Endothelial cell of umbilical vein (primary cell): ENCODE measurements at regions not wholly inside any gene's neighbourhood (a gene's known extent, or its start where the extent isn't known, plus 50 kb on each side); places are given as distances from the start of the nearest gene placed in this dataset.

ENCODE experiments used
- BruUV-seq: library from RNA; stranded (reverse); fragments of 400-500 nt; replicated peaks from 2 replicates; lab custom pipeline; 2021; lab: Mats Ljungman, UMichigan
- CTCF ChIA-PET: fragments of 300-600, 350-600 bp; sonication (Branson Sonifier 250); formaldehyde crosslinking; loops from one replicate; lab custom pipeline; 2021; ENCODE audit warnings: antibody characterized with exemption, inconsistent platforms; lab: Charles Lee
- POLR2A ChIA-PET: fragments of 300-600, 350-600 bp; sonication (Branson Sonifier 250); formaldehyde crosslinking; loops from one replicate; lab custom pipeline; 2021; ENCODE audit warnings: antibody characterized with exemption, inconsistent platforms; lab: Charles Lee
- DNase-seq: peaks from one replicate; pipeline ENCODE4 v3.0.0-alpha.2; 2011; ENCODE audit warnings: low read depth, low spot score
- FAIRE-seq: peaks from 2 replicates; lab custom pipeline; 2011; peaks lifted over from hg19 to GRCh38; lab: Jason Lieb, UNC
- H2AFZ ChIP-seq: 2 replicates; pipeline ENCODE4 v1.6.0; 2012; ENCODE audit warnings: low read depth, low read length, control low read depth, inconsistent platforms
- H3K27ac ChIP-seq: 2 replicates; pipeline ENCODE4 v1.5.1; 2011; ENCODE audit warnings: low read depth, mild to moderate bottlenecking, control low read depth, low read length, moderate library complexity; ENCODE audit not compliant: insufficient read depth
- H3K27me3 ChIP-seq, 2 experiments: 2 replicates each; pipeline versions ENCODE4 v1.6.0 to v1.6.1; 2011; ENCODE audit warnings: low read length in 2 of 2, mixed read lengths in 1 of 2; ENCODE audit not compliant: control insufficient read depth in 2 of 2, insufficient read depth in 2 of 2
- H3K36me3 ChIP-seq, 2 experiments: 2 replicates in 1 of 2; 3 replicates in 1 of 2; pipeline ENCODE4 v1.5.1; 2011; ENCODE audit warnings: low read length in 2 of 2, mild to moderate bottlenecking in 1 of 2, moderate library complexity in 1 of 2; ENCODE audit not compliant: control insufficient read depth in 2 of 2, insufficient read depth in 2 of 2; ENCODE audit errors: extremely low read depth in 1 of 2
- H3K4me1 ChIP-seq: 3 replicates; pipeline ENCODE4 v1.5.1; 2011; ENCODE audit warnings: mild to moderate bottlenecking, low read length; ENCODE audit not compliant: control insufficient read depth, insufficient read depth; ENCODE audit errors: extremely low read depth
- H3K4me2 ChIP-seq: 2 replicates; pipeline ENCODE4 v1.6.1; 2011; ENCODE audit warnings: low read length, control low read depth, mixed read lengths; ENCODE audit not compliant: insufficient read depth
- H3K4me3 ChIP-seq, 3 experiments: fragments of 200-600 bp in 1 of 3; sonication (generic), shearing (Covaris generic) in 1 of 3; replicated peaks in 1 of 3; 2 replicates each; pipeline ENCODE4 v1.5.1; 2011 to 2016; ENCODE audit warnings: control low read depth in 3 of 3, low read length in 3 of 3, mild to moderate bottlenecking in 2 of 3, inconsistent platforms in 1 of 3, low read depth in 1 of 3, moderate library complexity in 1 of 3; ENCODE audit not compliant: insufficient read depth in 1 of 3
- H3K79me2 ChIP-seq: 2 replicates; pipeline ENCODE4 v1.6.0; 2012; ENCODE audit warnings: low read length, inconsistent platforms; ENCODE audit not compliant: control insufficient read depth, insufficient read depth
- H3K9ac ChIP-seq: replicated peaks from 2 replicates; pipeline ENCODE3; 2011; ENCODE audit warnings: low read length, control low read depth; ENCODE audit not compliant: insufficient read depth; ENCODE audit errors: extremely low read depth
- H3K9me1 ChIP-seq: replicated peaks from 3 replicates; pipeline ENCODE4 v1.6.0; 2011; ENCODE audit warnings: mild to moderate bottlenecking, low read length; ENCODE audit not compliant: control insufficient read depth, insufficient read depth; ENCODE audit errors: extremely low read depth
- H3K9me3 ChIP-seq: replicated peaks from 2 replicates; pipeline ENCODE4 v1.5.1; 2012; ENCODE audit warnings: low read length, inconsistent platforms; ENCODE audit not compliant: control insufficient read depth, insufficient read depth
- H4K20me1 ChIP-seq: replicated peaks from 2 replicates; pipeline ENCODE3; 2011; ENCODE audit warnings: mild to moderate bottlenecking, low read length; ENCODE audit not compliant: control insufficient read depth, insufficient read depth; ENCODE audit errors: extremely low read depth
- EZH2 ChIP-seq: IDR thresholded peaks from 2 replicates; pipeline ENCODE4 v1.6.1; 2012; ENCODE audit warnings: borderline replicate concordance, low read depth, mild to moderate bottlenecking, moderate library complexity, low read length, inconsistent platforms; ENCODE audit not compliant: severe bottlenecking
- JUN ChIP-seq: IDR thresholded peaks from 2 replicates; pipeline ENCODE4 v1.6.1; 2011; ENCODE audit warnings: borderline replicate concordance, low read depth; ENCODE audit not compliant: insufficient read length, insufficient read depth
- MAX ChIP-seq: IDR thresholded peaks from 2 replicates; pipeline ENCODE4 v1.6.1; 2011; ENCODE audit not compliant: insufficient read depth, insufficient read length
- MYC ChIP-seq: IDR thresholded peaks from one replicate; pipeline ENCODE4 v1.6.1; 2011; ENCODE audit warnings: mild to moderate bottlenecking, low read depth, low read length
- POLR2A ChIP-seq: IDR thresholded peaks from 2 replicates; pipeline ENCODE4 v1.6.1; 2012; ENCODE audit warnings: low read depth, mild to moderate bottlenecking, control low read depth, low read length
- POLR2AphosphoS5 ChIP-seq: IDR thresholded peaks from 2 replicates; pipeline ENCODE4 v1.6.1; 2012; ENCODE audit warnings: low read depth, mild to moderate bottlenecking, control low read depth, low read length, moderate library complexity; ENCODE audit not compliant: insufficient read depth
- dilution Hi-C: fragments of 300-500 bp; cut with MboI; formaldehyde crosslinking; loops from one replicate; pipeline ENCODE4 v1.15.0; 2019; ENCODE audit warnings: low sequenced_read_pairs; ENCODE audit not compliant: extremely low pct_ligation_motif_present
- intact Hi-C: fragments of 100-400 bp; cut with micrococcal nuclease; formaldehyde crosslinking; loops from one replicate; pipeline ENCODE4 v1.10.0; 2022
- TF ChIP-seq, protein P1 (sequence below), 2 donors: IDR thresholded peaks; 1 replicate in 1 of 2; 2 replicates in 1 of 2; pipeline ENCODE4 v1.5.1; 2011; ENCODE audit warnings: low read length in 2 of 2, mild to moderate bottlenecking in 2 of 2, moderate library complexity in 2 of 2, control low read depth in 1 of 2, inconsistent platforms in 1 of 2, low read depth in 1 of 2; ENCODE audit not compliant: insufficient read depth in 1 of 2; ENCODE audit errors: extremely low read depth in 1 of 2

DNA sequence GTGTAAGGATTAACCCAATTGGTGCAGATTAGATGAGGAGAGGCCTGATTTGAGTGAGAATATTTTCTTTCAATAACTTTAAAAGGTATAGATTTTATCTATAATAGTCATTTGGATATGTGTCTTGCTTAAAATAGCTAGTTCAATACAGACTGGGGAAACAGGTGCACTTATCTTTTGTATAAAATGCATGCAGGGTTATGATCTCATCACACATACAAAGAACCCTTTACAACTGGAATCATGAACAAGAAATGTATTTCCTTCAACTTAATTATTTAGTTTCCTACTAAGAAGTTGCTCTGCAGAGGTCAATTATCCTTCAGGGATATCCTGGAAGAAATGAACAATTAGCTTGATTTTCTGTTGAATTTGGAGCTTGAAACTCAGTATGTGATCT is 259.6 kb downstream of the PTBP2 start:
- Histone ChIP-seq H3K9me1 (no peaks in the 10 kb centered on the region), H3K4me3 (no peak overlapping the region), H3K9me3 (no peaks in the 10 kb centered on the region), H2AFZ (no peak overlapping the region), H3K27me3 (peaks cover 0 to 1% of the 10 kb centered on the region in 2 experiments), H3K4me2 (peak overlapping the region; percentile 52), H4K20me1 (no peaks in the 10 kb centered on the region), H3K79me2 (no peaks in the 10 kb centered on the region), H3K9ac (no peak overlapping the region), H3K27ac (no peak overlapping the region), H3K4me1 (peaks cover 16% of the 10 kb centered on the region), H3K36me3 (no peaks in the 10 kb centered on the region)
- POLR2A ChIA-PET = no interaction called here
- BruUV-seq = no TSS peak
- peak; percentile 40 for FAIRE-seq
- CTCF ChIA-PET = interaction anchor here (0.9 to 3.0 kb wide), 9 partner anchors 9 to 1487 kb away, joined by 3 to 18 read pairs (median 4); no protein-coding TSS in a partner anchor
- intact Hi-C loops = loop anchor here (2.0 to 5.0 kb wide), 3 partner anchors 34 to 1071 kb away; no protein-coding TSS in a partner anchor
- TF ChIP-seq MAX (no peak), MYC (no peak), POLR2A (no peak), JUN (peak; percentile 45)
- TF ChIP-seq, protein P1, sequence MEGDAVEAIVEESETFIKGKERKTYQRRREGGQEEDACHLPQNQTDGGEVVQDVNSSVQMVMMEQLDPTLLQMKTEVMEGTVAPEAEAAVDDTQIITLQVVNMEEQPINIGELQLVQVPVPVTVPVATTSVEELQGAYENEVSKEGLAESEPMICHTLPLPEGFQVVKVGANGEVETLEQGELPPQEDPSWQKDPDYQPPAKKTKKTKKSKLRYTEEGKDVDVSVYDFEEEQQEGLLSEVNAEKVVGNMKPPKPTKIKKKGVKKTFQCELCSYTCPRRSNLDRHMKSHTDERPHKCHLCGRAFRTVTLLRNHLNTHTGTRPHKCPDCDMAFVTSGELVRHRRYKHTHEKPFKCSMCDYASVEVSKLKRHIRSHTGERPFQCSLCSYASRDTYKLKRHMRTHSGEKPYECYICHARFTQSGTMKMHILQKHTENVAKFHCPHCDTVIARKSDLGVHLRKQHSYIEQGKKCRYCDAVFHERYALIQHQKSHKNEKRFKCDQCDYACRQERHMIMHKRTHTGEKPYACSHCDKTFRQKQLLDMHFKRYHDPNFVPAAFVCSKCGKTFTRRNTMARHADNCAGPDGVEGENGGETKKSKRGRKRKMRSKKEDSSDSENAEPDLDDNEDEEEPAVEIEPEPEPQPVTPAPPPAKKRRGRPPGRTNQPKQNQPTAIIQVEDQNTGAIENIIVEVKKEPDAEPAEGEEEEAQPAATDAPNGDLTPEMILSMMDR (IDR thresholded peaks at IDR 0.05; ENCODE audit: extremely low read depth in 1 of 2, insufficient read depth in 1 of 2, low read depth in 1 of 2, low read length in 2 of 2) = no peak
- dilution Hi-C loops = no loop called here
- DNase-seq = peak; percentile 64

DNA sequence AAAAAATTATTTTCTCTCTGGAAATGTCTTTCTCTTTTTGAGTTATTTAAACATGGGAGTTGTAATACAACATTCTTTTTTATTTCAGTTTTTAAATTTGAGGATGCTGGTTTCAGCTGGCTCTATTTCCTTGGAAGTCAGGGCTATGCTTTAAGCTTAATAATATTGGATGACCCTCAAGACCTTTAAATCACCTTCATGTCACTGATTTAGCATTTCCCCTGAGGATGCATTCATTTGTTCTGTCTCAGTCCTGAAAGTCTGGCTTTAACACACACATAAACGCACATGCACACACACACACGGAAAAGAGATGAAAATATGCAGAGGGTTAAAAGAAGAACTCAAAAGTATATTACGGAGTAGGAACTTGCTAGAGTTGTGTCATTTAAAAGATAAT is 260.5 kb downstream of the PTBP2 start:
- no peak overlapping the region for H2AFZ ChIP-seq
- no peaks in the 10 kb centered on the region for H3K36me3 ChIP-seq
- TF ChIP-seq MYC (no peak), EZH2 (no peak), POLR2AphosphoS5 (no peak), MAX (no peak), JUN (no peak)
- no peak overlapping the region for H3K4me2 ChIP-seq
- intact Hi-C loops = loop anchor here (5.0 kb wide), 2 partner anchors 70 to 1070 kb away; no protein-coding TSS in a partner anchor
- FAIRE-seq (no peak), DNase-seq (no peak)
- ChIA-PET CTCF (interaction anchor here (1.6 to 3.0 kb wide), 2 partner anchors 68 to 261 kb away, joined by 3 to 18 read pairs; no protein-coding TSS in a partner anchor), POLR2A (no interaction called here)
- H3K4me1 ChIP-seq = peaks cover 16% of the 10 kb centered on the region
- peaks cover 0 to 1% of the 10 kb centered on the region in 2 experiments for H3K27me3 ChIP-seq
- no peaks in the 10 kb centered on the region for H3K9me3 ChIP-seq
- no TSS peak for BruUV-seq
- dilution Hi-C loops = no loop called here
- H3K9ac ChIP-seq = no peak overlapping the region
- no peaks in the 10 kb centered on the region for H3K9me1 ChIP-seq
- no peaks in the 10 kb centered on the region for H4K20me1 ChIP-seq
- no peaks in the 10 kb centered on the region for H3K79me2 ChIP-seq
- no peak overlapping the region for H3K4me3 ChIP-seq
- H3K27ac ChIP-seq = no peak overlapping the region
